ENCODE measurements at regions not wholly inside any gene's neighbourhood (a gene's known extent, or its start where the extent isn't known, plus 50 kb on each side); places are given as distances from the start of the nearest gene placed in this dataset.

GRCh38 chr13:104011505-104012241, 945.5 kb upstream of the SLC10A2 start:
- DNase-seq (no peak), ATAC-seq (no peak)
- H3K4me1 ChIP-seq, result no peaks in the 10 kb centered on the region
- no peak for TF ChIP-seq CTCF (IDR thresholded peaks at IDR 0.05)
- H3K9me3 ChIP-seq, result no peaks in the 10 kb centered on the region
- intact Hi-C loops (cut with DNase I), result no loop called here
- H3K27ac ChIP-seq, result no peak overlapping the region
- no peaks in the 10 kb centered on the region for H3K27me3 ChIP-seq (ENCODE audit: low read depth)
- H3K36me3 ChIP-seq, result no peaks in the 10 kb centered on the region
- H3K4me3 ChIP-seq, result no peak overlapping the region

GRCh38 chr13:104008541-104009435, 942.6 kb upstream of the SLC10A2 start:
- Histone ChIP-seq H3K9me3 (no peaks in the 10 kb centered on the region), H3K27ac (no peak overlapping the region), H3K36me3 (no peaks in the 10 kb centered on the region), H3K27me3 (ENCODE audit: low read depth) (no peaks in the 10 kb centered on the region), H3K4me1 (no peaks in the 10 kb centered on the region), H3K4me3 (no peak overlapping the region)
- TF ChIP-seq CTCF (IDR thresholded peaks at IDR 0.05), result no peak
- intact Hi-C loops (cut with DNase I), result no loop called here
- DNase-seq, result no peak
- no peak for ATAC-seq

GRCh38 chr13:104008075-104008474, 941.9 kb upstream of the SLC10A2 start:
- Histone ChIP-seq H3K27ac (no peak overlapping the region), H3K27me3 (ENCODE audit: low read depth) (no peaks in the 10 kb centered on the region), H3K4me1 (no peaks in the 10 kb centered on the region), H3K36me3 (no peaks in the 10 kb centered on the region), H3K4me3 (no peak overlapping the region), H3K9me3 (no peaks in the 10 kb centered on the region)
- intact Hi-C loops (cut with DNase I), result no loop called here
- no peak for ATAC-seq
- TF ChIP-seq CTCF (IDR thresholded peaks at IDR 0.05), result no peak
- no peak for DNase-seq

- H3K36me3 ChIP-seq, result no peaks in the 10 kb centered on the region
- ATAC-seq, result no peak
- no peaks in the 10 kb centered on the region for H3K27me3 ChIP-seq (ENCODE audit: low read depth)
- no peak for DNase-seq
- H3K9me3 ChIP-seq, result no peaks in the 10 kb centered on the region
- H3K4me3 ChIP-seq, result no peak overlapping the region
- no peaks in the 10 kb centered on the region for H3K4me1 ChIP-seq
- TF ChIP-seq CTCF (IDR thresholded peaks at IDR 0.05), result no peak
- H3K27ac ChIP-seq, result no peak overlapping the region
- intact Hi-C loops (cut with DNase I), result no loop called here
Observed at GRCh38 chr13:104006625-104007075, 940.4 kb upstream of the SLC10A2 start.

GRCh38 chr13:104004572-104004971, 938.4 kb upstream of the SLC10A2 start:
- Histone ChIP-seq H3K27ac (no peak overlapping the region), H3K9me3 (no peaks in the 10 kb centered on the region), H3K4me3 (no peak overlapping the region), H3K36me3 (no peaks in the 10 kb centered on the region), H3K27me3 (ENCODE audit: low read depth) (no peaks in the 10 kb centered on the region), H3K4me1 (no peaks in the 10 kb centered on the region)
- no peak for DNase-seq
- intact Hi-C loops (cut with DNase I), result no loop called here
- ATAC-seq, result no peak
- no peak for TF ChIP-seq CTCF (IDR thresholded peaks at IDR 0.05)
